Brain pericyte (primary cell): ENCODE measurements at regions not wholly inside any gene's neighbourhood (a gene's known extent, or its start where the extent isn't known, plus 50 kb on each side); places are given as distances from the start of the nearest gene placed in this dataset.

Source experiments
- DNase-seq: peaks from one replicate; pipeline ENCODE4 v3.0.0-alpha.2; 2012; ENCODE audit warnings: low read depth, low spot score

DNA sequence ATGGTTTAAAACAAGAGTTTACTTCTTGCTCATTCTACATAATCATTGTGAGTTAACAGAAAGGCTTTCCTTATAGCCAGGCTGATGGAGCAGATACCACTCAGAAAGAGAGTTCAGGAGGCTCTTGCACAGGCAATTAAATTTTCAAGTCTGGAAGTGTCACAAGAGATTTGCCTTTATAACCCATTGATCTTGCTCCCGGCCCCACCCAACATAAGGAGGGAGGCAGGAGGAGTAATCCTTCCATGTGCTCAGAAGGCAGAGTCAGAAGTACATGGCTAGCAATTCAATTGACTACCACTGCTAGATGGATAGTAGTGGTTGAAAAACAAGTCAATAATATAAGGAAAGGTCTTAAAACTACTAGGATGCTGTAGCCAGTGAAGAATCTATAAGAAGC lies 346.3 kb upstream of the CDH11 start:
- DNase-seq = no peak

DNA sequence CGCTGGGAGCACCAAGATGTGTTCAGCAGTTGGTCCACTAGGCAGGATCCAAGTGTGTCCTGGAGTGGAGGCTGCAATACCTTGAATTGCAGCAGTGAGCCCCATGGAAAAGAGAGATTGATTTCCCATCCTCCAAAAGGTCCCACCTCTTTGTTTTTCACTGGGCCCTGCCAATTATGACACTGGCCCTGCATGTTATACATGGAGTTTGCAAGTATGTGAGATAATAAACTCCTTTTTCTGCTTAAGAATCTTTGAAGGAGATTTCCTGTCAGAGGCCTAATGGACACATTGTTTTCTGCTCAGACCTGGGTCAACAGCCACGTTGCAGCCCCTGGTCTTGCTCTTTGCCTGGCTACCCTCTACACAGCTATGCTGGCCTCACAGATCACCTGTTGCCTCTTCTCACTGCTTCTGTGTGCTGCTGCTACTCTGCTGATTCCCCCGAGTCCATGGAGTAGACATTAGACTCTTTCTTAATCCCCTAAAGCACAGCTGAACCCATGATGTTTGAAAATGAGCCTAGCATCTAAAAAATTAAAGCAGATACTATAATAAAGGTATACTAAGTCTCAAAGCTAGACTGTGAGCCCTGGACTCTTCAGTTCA lies 341.9 kb upstream of the CDH11 start:
- DNase-seq = no peak

DNA sequence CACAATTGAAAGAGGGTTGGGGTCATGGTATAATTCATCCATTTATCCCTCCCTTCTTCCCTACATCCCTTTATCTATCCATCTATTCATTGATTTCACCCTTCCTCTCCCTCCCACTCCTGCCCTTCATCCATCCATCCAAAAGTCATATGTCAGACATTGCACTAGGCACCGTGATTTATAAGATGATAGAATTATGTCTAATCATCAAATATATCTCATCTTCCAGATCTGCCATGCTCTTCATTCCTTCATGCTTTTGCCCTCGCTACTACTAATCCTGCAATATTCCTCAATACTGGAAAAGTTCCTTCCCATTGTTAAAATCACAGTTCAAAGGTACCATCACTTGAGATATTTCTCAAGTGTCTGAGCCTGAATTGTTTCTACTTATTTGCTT lies 335.2 kb upstream of the CDH11 start:
- no peak for DNase-seq

DNA sequence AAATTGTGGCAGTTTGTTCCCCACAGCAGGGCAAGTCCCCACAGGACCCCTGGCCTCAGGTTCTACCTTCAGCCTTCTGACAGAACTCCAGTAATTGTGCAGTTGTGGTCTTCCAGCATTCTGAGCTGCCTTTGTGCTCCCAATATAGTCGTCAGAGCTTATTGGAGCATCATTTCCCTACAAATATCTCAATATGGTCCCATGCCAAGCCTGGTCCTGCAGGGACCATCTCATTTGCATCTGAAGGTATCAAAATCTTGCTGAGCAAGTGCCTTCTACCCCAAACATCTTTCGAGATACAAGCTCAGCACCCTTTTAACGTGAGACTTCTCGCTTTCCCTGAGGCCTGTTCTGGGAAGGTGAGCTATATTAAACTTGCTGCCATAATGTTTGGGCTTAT lies 333.9 kb upstream of the CDH11 start:
- no peak for DNase-seq

DNA sequence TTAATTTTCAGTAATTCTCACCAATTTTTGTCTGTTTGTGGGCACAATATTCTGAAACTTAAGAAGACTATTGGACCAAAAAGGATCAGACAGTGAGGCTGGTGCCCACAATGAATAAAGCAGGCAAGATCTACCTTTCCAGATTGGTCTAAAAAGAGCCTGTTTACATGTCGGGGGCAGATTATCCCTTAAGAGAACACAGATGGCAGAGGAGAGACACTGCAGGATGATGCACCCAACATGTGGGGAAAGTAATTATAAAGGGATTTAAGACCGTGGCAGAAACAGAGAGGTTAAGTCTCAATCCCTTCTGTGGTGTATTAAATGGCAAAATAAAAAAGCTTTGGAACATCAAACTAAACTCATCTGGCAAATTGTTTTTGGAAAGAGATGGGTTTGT lies 331.8 kb upstream of the CDH11 start:
- no peak for DNase-seq

DNA sequence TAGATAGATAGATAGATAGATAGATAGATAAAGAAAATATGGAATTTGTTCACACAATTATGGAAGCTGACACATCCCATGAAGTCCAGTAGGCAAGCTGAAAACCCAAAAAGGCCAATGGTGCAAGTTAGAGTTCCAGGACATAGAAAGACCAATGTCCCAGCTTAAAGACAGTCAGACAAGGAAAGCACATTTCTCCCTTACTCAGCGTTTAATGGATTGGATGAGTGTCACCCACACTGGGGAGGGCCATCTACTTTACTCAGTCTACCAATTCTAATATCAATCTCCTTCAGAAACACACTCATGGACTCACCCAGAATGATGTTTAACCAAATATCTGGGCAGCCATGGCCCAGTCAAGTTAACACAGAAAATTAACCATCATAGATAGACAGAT lies 327.7 kb upstream of the CDH11 start:
- DNase-seq = no peak

DNA sequence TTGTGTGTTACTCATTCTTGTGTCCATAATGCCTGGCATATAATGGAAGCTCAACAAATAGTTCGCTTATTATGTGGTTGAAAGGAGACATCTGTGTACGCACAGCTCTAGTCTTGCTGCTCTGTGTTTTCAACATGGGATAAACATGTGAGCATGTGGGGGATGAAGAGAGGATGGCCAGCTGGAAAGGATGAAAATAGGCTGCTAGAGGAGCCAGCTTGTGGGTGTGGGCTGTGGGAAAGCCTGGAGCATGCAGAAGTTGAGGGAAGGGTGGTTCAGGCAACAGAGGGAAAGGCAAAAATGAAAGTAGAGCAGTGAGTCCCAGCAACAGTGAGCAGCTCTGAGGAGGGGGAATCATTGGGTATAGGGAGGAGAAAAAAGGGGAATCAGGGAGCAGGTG lies 324.6 kb upstream of the CDH11 start:
- no peak for DNase-seq

DNA sequence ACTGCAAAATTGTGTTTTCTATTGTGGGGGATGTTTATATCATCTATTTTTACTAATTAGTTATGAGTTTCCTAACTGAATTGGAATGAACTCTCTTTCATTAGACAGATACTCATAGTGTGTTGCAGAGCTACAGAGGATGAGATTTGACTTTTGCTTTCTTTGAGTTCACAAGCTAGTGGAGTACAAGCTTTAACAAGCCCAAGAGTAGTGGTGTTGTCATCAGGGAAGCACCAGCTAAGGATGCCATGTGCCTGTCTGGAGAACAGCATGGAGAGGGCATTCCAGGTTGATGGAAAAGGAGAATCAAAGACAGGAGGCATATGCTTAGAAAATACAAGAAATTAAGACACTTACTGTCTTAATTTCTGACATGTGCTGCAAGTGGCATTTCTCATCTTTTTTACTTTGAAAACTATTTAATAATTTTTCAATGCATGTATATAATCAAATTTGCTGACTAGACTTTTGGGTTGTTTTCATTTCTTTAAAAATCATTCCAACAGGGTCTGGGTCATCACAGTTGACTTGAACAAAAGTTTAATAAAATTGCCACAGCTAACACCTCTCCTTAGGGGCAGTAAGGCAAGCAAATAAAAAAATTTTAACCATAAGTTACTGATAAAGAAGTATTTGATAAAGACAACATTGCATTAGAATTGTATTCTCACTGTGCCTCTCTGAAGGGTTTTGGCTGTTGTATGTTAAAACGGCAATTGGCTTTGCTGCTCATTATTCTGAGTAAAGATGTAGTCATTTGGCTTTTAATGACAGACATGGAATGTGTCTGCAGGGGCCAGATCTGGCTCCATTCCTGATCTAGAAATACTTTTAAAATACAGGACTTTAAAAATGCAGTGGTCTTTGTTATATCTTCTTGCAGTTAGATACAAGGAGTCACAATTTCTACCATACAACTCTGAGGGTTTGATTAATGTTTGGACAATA lies 323.7 kb upstream of the CDH11 start:
- DNase-seq = no peak

DNA sequence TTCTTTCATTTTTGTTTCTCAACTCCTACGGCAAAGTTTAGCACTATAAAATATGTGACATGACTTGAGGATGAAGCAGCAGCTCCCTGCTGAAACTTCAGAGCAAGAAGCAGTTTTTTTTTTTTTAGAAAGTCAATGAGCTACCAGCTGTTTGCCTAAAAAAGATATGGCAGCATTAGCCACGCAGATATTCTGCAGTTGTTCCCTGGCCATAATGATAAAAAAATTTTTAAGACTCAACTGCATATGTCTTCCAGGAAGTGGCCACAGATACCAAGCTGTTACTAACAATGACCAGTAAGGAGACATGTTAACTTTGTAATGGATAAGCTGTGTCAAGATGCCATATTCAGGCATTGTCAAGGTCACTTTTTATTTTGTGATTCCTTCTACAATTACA lies 319.6 kb upstream of the CDH11 start:
- DNase-seq = no peak

DNA sequence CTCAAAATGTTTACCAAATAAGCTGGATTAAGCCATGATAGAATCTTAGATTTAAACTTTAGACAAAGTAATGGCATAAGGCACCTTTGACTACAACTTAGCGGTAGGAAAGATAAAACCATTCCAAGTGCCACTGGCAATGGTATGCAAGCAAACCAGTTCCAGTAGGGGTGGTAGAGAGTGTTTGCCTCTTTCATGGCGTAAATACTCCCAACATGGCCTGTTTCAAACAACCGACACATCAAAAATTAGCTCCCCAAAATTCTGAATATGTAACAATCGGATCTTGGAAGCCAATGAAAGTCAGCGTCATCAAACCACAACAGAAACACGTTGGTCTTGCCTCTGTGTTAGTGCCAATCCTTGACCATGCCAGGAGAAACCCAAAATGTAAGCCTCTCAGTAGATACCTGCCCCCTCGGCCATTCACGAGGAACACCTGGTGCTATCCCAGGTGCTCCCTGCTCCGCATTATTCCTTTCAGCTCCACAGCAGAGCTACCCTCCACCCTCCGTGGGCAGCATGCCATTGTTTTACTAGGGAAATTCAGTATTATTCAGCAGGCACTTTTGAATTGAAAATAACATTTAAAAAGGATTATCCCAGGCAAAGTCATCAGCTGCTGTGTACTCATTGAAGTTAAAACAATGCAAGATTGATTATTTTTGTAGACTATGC lies 307.8 kb upstream of the CDH11 start:
- DNase-seq = no peak

DNA sequence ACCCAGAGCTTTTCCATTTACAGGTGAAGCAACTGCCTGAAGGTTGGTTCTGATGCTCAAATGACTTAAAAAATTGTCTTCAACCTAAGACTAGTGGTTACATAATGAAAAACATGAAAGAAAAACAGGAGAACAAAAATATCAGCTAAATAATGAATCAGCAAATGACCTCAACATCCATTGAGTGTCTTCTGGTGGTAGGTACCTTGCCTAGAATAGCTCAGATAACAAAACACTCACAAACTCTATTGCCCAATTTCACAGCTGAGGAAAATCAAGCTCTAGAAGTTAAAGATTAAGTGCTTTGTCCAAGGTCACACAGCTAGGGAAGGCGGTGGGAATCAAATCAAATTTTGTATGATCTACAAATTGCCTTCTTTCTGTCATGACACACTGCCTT lies 304.6 kb upstream of the CDH11 start:
- no peak for DNase-seq

DNA sequence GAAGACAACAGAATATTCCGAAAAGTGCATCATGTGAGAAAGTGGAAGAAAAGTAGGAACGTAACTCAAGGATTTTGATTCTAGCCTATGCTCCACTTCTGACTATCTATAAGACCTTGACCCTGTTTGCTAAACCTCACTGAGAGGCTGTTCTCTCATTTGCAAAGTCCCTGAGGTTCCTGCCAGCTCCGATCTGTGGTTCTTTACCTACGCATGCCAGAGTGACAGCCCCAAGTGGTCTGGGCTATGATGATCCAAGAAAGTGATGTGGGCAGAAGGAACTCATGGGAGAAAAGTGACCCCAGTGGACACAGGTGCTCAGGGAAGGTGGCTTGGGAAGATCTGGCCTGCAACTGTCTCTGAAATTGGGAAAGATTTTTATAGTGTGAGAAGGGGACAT lies 301.1 kb upstream of the CDH11 start:
- DNase-seq = no peak

DNA sequence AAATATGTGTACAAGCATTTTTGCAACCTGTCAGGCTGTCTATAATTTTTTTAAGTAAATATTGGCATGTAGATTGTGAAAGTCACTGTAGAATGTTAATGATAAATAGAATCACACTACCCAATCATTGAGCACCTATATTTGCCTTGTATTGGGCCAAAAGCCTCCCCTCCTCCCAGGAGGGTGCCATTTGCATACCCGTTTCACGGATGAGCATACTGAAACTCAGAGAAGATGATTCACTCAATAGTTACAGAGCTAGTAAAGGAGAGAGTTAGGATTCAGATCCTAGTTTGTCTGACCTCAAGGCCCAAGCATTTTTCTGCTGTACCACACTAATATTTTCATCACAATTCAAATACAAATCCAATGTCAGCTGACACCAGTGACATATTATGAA lies 299.7 kb upstream of the CDH11 start:
- no peak for DNase-seq

DNA sequence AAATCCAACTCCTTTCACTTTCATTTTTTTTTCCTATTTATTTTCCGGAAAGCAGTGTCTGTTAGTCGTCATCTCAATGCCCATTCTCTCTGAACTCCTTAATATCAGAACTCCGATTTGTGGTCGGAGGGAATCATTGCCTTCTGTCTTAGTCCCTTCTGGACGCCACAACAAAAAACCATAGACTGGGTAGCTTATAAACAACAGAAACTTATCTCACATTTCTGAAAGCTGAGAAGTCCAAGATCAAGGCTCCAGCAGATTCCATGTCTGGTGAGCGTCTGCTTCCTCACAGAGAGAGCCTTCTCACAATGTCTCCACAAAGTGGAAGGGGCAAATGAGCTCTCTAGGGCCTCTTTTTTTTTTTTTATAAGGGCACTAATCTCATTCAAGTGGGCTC lies 296.6 kb upstream of the CDH11 start:
- no peak for DNase-seq

DNA sequence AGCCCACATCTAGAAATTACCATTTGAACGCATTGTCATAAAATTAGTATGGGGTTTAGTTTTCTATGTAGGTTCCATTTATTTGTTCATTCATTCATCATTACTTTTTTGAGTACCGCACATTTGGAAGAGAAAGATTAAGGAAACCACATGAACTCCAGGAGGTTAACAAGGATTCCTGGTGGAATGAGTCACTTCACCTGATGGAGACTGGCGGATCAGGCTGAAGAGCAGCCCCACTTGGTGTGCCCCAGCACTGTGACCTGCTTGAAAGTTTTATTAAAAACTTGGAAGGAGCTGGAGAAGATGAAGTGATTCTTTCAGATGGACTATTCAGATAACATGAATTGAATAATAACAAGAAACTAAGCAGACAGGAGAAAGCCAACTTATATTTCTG lies 293.6 kb upstream of the CDH11 start:
- DNase-seq = no peak

DNA sequence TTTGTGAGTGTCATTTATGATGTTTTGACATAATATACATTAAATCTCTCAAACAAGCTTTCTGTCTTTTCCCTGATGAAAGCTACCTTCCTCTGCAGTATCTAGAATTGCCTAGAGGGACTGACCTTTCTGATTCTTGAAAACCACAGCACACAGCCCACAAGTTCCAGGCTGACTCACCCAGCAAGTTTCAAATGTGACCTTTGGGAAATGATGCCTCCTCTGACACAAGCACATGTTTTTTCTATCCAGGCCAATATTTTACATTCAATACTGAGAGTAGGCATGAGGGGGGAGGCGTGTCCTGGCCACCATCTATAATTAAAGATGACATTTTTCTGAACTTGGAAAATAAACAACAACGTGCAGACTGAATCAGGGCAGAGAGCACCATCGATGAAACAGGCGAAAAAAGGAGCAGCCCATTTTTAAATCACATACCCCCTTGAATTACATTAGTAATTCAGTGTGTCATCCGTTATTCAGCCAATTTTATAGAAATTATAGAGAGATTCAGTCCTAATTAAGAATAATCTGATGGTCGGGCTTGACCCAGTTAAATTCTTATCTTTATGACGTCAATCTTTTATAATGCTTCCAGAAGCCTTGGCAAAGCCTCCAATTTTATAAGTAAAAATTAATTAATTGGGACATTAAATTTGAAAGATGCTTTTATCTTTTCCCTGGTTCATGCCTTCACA lies 292.6 kb upstream of the CDH11 start:
- DNase-seq = no peak

DNA sequence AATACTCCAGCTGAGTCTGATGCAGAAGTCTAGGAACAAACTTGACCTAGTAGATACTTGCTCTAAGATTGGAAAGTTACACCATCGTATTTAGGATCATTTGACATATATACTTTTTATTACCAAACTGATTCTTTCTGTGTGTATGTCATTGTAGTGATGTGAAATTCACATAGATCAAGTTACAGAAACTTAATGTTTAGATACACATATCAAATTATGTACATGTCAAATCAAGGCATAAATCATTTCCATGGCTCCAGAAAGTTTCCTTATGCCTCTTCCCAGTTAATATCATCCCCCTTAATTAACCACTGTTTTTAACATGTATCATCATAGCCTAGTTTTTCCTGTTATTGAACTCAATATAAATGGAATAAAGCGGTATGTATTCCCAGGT lies 292.0 kb upstream of the CDH11 start:
- DNase-seq = no peak

DNA sequence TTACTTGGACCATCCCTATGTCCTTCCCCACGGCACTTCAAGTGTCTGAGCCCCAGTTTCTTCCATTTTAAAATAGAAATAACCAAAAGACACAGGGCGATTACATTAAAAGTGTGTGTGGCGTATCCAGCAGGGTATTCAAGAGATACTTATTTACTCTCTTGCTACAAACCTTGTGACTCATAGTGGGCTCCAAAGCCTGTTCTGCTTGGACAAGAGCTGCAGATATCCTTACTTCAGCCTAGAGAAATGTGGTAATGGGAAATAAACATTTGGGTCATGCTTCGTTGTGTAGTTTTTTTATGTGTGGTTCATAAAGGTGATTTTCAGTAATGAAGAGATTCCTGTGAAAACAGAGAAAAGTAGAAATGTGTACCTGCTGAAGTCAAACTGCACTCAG lies 288.9 kb upstream of the CDH11 start:
- DNase-seq = no peak

DNA sequence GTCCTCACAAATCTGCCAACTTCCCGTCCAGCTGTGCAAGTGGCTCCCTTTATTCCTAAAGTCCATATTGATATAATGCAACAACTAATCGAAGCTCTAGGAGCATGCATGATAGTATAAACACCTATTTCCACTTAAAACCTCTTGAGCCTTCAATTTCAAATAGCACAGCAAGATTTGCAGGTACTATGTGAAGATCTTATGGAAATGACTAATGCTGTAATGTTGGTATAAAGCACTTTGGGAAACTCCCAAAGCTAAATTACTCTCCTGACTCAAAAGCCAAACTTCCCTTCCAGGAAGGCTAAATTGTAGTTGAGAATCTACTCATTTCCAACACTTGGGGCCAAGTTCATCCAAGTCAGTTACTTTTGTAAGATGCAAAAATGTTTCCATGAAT lies 287.6 kb upstream of the CDH11 start:
- no peak for DNase-seq

DNA sequence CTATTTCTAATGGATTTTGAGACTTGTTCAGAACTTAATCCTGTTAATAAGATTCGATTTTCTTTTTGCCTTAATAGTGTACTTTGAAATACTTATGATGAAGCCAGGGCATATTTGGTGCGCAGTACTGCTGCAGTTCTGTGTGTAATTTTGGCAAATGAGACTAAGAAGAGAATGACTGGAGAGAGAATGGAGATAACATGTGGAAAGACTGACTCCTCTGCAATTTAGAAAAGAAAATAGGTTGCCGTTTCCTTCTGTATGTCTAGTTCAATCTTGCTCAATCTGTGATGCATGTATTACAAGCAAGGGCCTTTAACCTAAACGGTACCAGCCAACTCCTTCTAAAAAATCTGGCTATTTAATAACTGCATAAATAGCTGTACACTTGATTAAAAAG lies 285.1 kb upstream of the CDH11 start:
- DNase-seq = no peak

DNA sequence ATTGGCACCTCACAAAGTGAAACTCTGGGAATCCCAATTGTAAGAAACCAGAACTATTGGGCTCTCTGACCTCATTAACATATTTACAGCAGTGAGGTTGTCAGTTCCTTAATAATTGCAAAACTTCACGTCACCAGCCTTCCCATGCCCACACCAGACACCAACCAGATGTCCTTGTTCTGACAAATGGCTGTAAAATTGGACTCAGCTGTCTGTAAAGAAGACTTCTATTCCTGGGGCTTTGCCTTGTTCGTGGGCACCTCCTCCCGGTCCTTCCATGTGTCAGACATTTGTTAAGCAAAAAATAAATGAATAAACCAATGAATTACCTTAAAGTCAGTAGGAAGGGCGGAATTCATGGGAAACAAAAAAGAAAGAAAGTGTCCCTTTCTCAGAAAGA lies 284.3 kb upstream of the CDH11 start:
- no peak for DNase-seq

DNA sequence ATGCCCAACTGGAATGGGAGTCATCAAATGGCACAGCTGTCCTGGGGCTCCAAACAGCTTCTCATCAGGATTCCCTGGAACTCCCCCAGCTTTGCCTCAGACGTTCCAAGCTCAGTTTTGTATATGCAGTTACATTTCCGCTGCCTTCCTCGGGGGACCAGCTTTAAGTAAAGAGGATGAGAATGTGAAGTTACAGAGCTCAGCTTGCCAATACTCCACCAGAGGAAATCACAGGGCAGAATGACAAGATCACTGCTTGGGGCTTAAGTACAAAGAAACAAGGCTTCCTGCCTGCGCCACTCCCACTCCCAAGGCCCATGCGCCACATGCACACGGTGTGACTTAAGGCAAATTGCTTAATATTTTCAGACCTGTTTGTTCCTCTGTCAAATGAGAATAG lies 272.4 kb upstream of the CDH11 start:
- DNase-seq = no peak
